H1 (cell line): ENCODE measurements at regions not wholly inside any gene's neighbourhood (a gene's known extent, or its start where the extent isn't known, plus 50 kb on each side); places are given as distances from the start of the nearest gene placed in this dataset.

ENCODE experiments used
- CTCF ChIP-seq, 3 experiments: IDR thresholded peaks; 1 replicate in 2 of 3; 2 replicates in 1 of 3; pipeline versions ENCODE4 v1.5.1 to v1.6.1; 2011; ENCODE audit warnings: low read length in 3 of 3, mild to moderate bottlenecking in 3 of 3, inconsistent platforms in 2 of 3, low read depth in 1 of 3, moderate library complexity in 1 of 3; ENCODE audit not compliant: insufficient read depth in 1 of 3; ENCODE audit errors: control extremely low read depth in 1 of 3
- EGR1 ChIP-seq: IDR thresholded peaks from 2 replicates; pipeline ENCODE4 v1.6.1; 2011; ENCODE audit warnings: low read depth, low read length, borderline replicate concordance
- EP300 ChIP-seq, 2 experiments: IDR thresholded peaks; 1 replicate in 1 of 2; 2 replicates in 1 of 2; pipeline ENCODE4 v1.6.1; 2011 to 2012; ENCODE audit warnings: low read depth in 2 of 2, low read length in 2 of 2, mild to moderate bottlenecking in 2 of 2, borderline replicate concordance in 1 of 2, inconsistent platforms in 1 of 2, moderate library complexity in 1 of 2
- EZH2 ChIP-seq: fragments of 200-600 bp; sonication (generic); IDR thresholded peaks from 2 replicates; pipeline ENCODE4 v1.7.1; 2012; ENCODE audit warnings: low read depth, mild to moderate bottlenecking, moderate library complexity, low read length, inconsistent platforms; ENCODE audit not compliant: severe bottlenecking
- KDM1A ChIP-seq: fragments of 200-600, 300-600 bp; sonication (generic); IDR thresholded peaks from 2 replicates; pipeline ENCODE4 v1.7.1; 2016; ENCODE audit warnings: mild to moderate bottlenecking, low read length, borderline replicate concordance
- MAX ChIP-seq: IDR thresholded peaks from 2 replicates; pipeline ENCODE4 v1.6.1; 2012; ENCODE audit warnings: inconsistent platforms
- POLR2AphosphoS5 ChIP-seq: IDR thresholded peaks from 2 replicates; pipeline ENCODE4 v1.6.1; 2011; ENCODE audit warnings: low read depth, low read length
- RFX5 ChIP-seq: IDR thresholded peaks from 2 replicates; pipeline ENCODE4 v1.6.1; 2011; ENCODE audit warnings: low read depth, low read length, improper control_type of control experiment, borderline replicate concordance
- RXRA ChIP-seq: IDR thresholded peaks from 2 replicates; pipeline ENCODE4 v1.6.1; 2011; ENCODE audit warnings: low read depth, mild to moderate bottlenecking, low read length, moderate library complexity; ENCODE audit not compliant: insufficient read depth
- SIN3A ChIP-seq, 2 experiments: IDR thresholded peaks in 1 of 2; conservative IDR thresholded peaks in 1 of 2; 2 replicates each; pipeline ENCODE4 v1.6.1; 2011 to 2012; ENCODE audit warnings: low read length in 2 of 2, improper control_type of control experiment in 1 of 2, low read depth in 1 of 2, mild to moderate bottlenecking in 1 of 2

GRCh38 chr9:73022353-73022752, 69.5 kb upstream of the ALDH1A1 start:
- TF ChIP-seq CTCF (IDR thresholded peaks at IDR 0.05; ENCODE audit: control extremely low read depth in 1 of 3, insufficient read depth in 1 of 3, low read depth in 1 of 3, low read length in 3 of 3), result no peak
- no peak for TF ChIP-seq POLR2AphosphoS5
- no peak for TF ChIP-seq RXRA
- TF ChIP-seq EP300 (IDR thresholded peaks at IDR 0.05; ENCODE audit: borderline replicate concordance in 1 of 2, low read depth in 2 of 2, low read length in 2 of 2), result no peak
- TF ChIP-seq KDM1A, result no peak
- no peak for TF ChIP-seq EGR1
- TF ChIP-seq MAX, result no peak
- TF ChIP-seq EZH2, result no peak
- TF ChIP-seq RFX5, result no peak
- TF ChIP-seq SIN3A (conservative IDR thresholded peaks at IDR 0.05 in 1 of 2, IDR thresholded peaks at IDR 0.05 in 1 of 2; ENCODE audit: low read depth in 1 of 2, low read length in 2 of 2), result no peak
